Inferior parietal cortex (tissue), 1 donor: ENCODE measurements at regions not wholly inside any gene's neighbourhood (a gene's known extent, or its start where the extent isn't known, plus 50 kb on each side); places are given as distances from the start of the nearest gene placed in this dataset.

Source experiments
- DNase-seq: peaks from one replicate; pipeline ENCODE4 v3.0.0-alpha.2; 2016; ENCODE audit errors: extremely low spot score

- DNase-seq = no peak
Observed at GRCh38 chr2:101558740-101559525, 84.0 kb upstream of the RFX8 start.

- no peak for DNase-seq
Observed at GRCh38 chr2:101556033-101556459, 81.1 kb upstream of the RFX8 start.

- DNase-seq = no peak
Observed at GRCh38 chr2:101551336-101551888, 76.5 kb upstream of the RFX8 start.

- DNase-seq = no peak
Observed at GRCh38 chr2:101550555-101550954, 75.6 kb upstream of the RFX8 start.

- no peak for DNase-seq
Observed at GRCh38 chr2:101549371-101549770, 74.5 kb upstream of the RFX8 start.

- no peak for DNase-seq
Observed at GRCh38 chr2:101546376-101547058, 71.6 kb upstream of the RFX8 start.

- no peak for DNase-seq
Observed at GRCh38 chr2:101545950-101546349, 71.0 kb upstream of the RFX8 start.

- DNase-seq = no peak
Observed at GRCh38 chr2:101540518-101540917, 65.6 kb upstream of the RFX8 start.

GRCh38 chr2:101538076-101538475 is 63.2 kb upstream of the RFX8 start:
- no peak for DNase-seq

- no peak for DNase-seq
Observed at GRCh38 chr2:101534149-101534611, 59.3 kb upstream of the RFX8 start.

- DNase-seq = peak; percentile 88
Observed at GRCh38 chr2:101533561-101534148, 58.7 kb upstream of the RFX8 start.

GRCh38 chr2:101528501-101528900 is 53.6 kb upstream of the RFX8 start:
- DNase-seq = no peak

GRCh38 chr2:101524806-101525430 is 50.0 kb upstream of the RFX8 start:
- DNase-seq = no peak
